T47D (cell line): ENCODE measurements at regions not wholly inside any gene's neighbourhood (a gene's known extent, or its start where the extent isn't known, plus 50 kb on each side); places are given as distances from the start of the nearest gene placed in this dataset.

ENCODE experiments used
- DNase-seq, 2 experiments: peaks; one replicate each; pipeline versions ENCODE4 v3.0.0 to v3.0.0-alpha.2; 2011 to 2012; ENCODE audit warnings: low read depth in 1 of 2, low spot score in 1 of 2
- JUND ChIP-seq: IDR thresholded peaks from 2 replicates; pipeline ENCODE4 v1.6.1; 2012; ENCODE audit warnings: low read depth
- in situ Hi-C: cut with HindIII; loops from 2 replicates; pipeline ENCODE4 v1.10.0; 2016; ENCODE audit warnings: low sequenced_read_pairs, low pct_unique_long_range_greater_than_20kb

DNA sequence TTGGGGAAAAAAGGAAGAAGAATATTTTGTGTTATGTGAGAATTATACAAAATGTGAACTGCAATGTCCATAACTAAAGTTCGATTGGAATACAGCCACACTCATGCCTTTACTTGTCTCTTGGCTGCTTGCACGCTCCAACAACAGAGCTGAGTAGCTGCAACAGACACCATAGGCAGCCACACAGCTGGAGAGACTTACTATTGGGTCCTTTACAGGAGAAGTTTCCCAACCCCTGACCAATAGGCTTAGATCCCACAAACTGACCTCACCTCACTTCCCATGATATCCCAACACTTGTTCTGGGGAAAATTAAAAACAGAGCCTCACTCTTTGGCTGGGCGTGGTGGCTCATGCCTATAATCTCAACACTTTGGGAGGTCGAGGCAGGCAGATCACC lies 213.8 kb downstream of the SH3BP4 start:
- TF ChIP-seq JUND = no peak
- no peak for DNase-seq

GRCh38 chr2:235168174-235168979 lies 216.6 kb downstream of the SH3BP4 start:
- no peak for DNase-seq
- TF ChIP-seq JUND = no peak
- in situ Hi-C loops = no loop called here

More for the DNA sequence above, 213.8 kb downstream of the SH3BP4 start:
- in situ Hi-C loops = no loop called here

DNA sequence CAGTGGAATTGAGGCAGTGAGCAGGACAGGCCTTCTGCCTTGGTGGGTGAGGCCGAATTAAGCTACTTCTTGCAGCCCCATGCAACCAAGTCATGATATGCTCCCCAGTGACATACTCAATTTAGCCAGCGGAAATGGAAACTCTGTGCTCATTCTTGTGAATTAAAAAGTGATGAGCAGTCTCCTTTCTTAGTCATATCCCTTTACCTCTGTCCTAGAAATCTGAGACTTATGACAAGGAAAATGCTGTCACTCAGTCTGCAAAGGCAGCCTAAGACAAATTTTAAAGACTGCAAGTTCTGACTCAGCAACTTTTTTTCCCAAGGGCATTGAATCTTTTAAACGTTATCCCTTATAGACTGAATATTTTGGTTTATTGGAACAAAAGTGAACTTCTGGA lies 218.2 kb downstream of the SH3BP4 start:
- in situ Hi-C loops = no loop called here
- TF ChIP-seq JUND = no peak
- no peak for DNase-seq

DNA sequence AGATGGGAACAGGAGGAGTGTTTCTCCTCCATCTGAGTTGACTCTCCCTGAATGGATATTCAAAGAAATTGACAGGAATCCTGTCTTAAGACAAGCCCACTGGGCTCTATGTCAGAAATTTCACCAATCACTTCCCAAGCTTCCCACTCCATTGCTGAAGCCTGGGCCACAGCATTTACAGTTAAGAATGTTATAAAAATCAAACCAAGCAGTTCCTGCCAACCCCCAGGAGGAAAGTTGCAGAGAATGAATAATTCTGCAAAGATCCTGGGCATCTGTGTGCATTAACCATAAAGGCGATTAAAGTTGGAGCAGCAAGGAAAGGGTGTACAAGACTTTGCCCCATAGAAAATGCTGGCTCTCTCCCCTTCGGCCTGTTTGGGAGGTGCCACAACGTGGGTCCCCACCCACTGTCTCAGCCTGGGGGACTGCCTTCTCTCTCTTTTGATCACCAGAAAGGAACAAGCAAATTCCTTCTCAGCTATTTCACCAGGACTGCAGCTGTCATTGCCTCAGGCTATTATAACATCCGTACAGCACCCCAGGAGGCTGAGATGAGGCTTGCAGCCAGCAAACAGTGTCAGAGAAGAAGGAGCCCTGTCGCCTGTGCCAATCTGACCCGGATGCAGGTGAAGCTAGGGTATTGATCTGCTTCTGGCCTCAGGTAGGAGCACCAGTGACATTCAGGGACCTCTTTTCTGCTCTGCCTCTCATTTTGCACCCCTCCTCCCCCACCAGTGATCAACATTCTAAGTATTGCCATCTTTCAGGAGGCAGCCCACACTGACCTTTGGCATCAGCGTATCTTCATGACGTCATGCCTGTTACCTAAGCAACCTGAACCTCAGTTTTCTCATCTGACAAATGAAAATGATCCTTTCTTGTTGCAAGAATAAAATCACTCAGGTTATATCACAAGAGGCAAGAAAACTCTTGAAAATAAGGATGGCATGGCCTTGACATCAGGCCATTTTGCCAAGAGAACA lies 219.0 kb downstream of the SH3BP4 start:
- no peak for TF ChIP-seq JUND
- DNase-seq = peak; percentile 28 to 81
- in situ Hi-C loops = no loop called here

- DNase-seq = no peak
- in situ Hi-C loops = no loop called here
- no peak for TF ChIP-seq JUND
Observed at GRCh38 chr2:235171550-235172031, 219.8 kb downstream of the SH3BP4 start.

DNA sequence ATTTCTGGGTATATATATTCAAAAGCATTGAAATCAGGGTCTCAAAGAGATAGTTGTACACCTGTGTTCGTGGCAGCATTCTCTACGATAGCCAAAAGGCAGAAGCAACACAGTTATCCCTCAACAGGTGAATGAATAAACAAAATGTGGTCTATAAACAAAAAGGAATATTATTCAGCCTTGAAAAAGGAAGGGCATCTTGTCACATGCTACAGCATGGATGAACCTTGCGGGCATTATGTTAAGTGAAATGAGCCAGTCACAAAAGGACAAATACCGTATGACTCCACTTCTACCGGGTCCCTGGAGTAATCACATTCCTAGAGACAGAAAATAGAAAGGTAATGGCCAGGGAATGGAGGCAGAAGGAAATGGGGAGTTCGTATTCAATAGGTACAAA lies 228.8 kb downstream of the SH3BP4 start:
- in situ Hi-C loops = no loop called here
- no peak for DNase-seq
- TF ChIP-seq JUND = no peak

GRCh38 chr2:235183786-235184185 lies 232.0 kb downstream of the SH3BP4 start:
- no peak for TF ChIP-seq JUND
- in situ Hi-C loops = no loop called here
- DNase-seq = no peak

GRCh38 chr2:235187806-235188205 lies 236.0 kb downstream of the SH3BP4 start:
- no peak for DNase-seq
- in situ Hi-C loops = no loop called here
- no peak for TF ChIP-seq JUND

- in situ Hi-C loops = no loop called here
- DNase-seq = no peak
Observed at GRCh38 chr2:235191486-235191885, 239.7 kb downstream of the SH3BP4 start.

DNA sequence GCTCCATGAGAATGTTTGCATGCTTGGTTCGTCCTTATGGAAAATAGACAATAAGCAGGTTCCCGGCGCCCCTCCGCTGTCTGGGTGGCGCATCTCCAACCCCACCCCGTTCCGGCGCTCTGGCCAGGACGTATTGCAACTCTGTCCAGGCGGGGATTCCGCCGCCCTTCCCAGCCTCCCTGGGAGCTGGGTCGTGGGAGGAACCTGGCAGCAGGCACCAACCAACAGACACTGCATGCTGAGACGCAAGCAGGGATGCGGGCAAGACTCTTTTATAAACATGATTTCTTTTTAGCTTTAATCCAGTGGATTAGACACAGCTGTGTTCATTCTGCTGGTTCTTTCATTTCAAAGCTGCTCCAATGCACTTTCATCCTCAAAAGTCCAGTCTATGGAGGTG lies 240.2 kb downstream of the SH3BP4 start:
- in situ Hi-C loops = no loop called here
- TF ChIP-seq JUND = no peak

More at GRCh38 chr2:235191486-235191885, 239.7 kb downstream of the SH3BP4 start:
- no peak for TF ChIP-seq JUND

DNA sequence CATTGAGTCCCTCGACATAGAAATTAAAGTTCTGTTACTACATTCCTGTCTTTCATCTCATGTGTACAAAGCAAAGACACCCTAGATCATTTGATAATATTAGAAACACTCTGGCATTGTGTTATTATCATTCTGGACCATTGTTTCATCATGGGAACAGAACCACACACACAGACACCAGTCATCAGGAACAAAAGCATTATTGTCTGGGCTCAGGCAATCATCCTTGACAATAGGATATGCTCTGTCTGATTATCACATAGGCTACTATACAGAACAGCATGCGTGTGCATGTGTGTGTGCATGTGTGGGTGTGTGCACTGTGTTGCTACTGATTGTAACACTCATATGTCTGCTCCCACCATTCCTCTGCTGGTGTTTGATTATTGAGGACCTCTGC lies 242.5 kb downstream of the SH3BP4 start:
- TF ChIP-seq JUND = no peak
- in situ Hi-C loops = no loop called here
- DNase-seq = no peak

More for the DNA sequence above, 240.2 kb downstream of the SH3BP4 start:
- DNase-seq = no peak

- no peak for TF ChIP-seq JUND
- no peak for DNase-seq
- in situ Hi-C loops = no loop called here
Observed at GRCh38 chr2:235194836-235195235, 243.0 kb downstream of the SH3BP4 start.

DNA sequence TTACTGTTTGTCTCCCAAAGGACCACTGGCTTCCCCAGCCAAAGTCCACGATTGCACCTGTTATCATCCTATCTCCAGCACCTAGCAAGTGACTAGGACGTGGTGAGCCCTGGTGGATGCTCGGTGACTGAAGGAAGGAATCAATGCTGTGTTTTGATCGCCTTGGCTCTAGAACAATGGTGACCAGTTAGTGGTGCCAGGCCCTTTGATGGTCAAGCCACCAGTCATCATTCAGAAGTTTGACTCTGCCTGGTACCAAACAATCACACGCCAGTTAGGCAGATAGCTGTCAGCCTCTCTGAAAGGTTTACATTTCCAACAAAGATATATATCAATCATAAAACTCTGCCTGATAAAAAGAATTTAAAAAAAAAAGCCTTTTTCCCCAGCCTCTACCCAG lies 244.1 kb downstream of the SH3BP4 start:
- TF ChIP-seq JUND = no peak
- in situ Hi-C loops = no loop called here
- no peak for DNase-seq
